A204.1 (cell line): ENCODE measurements at regions not wholly inside any gene's neighbourhood (a gene's known extent, or its start where the extent isn't known, plus 50 kb on each side); places are given as distances from the start of the nearest gene placed in this dataset.
"Not testable (repeated sequence)": the region's sequence is repeated elsewhere in the genome, so short reads cannot be mapped to it uniquely, and the experiment has no call there.

Experiments
- FAIRE-seq: peaks from 2 replicates; lab custom pipeline; 2012; peaks lifted over from hg19 to GRCh38; lab: Jason Lieb, UNC

DNA sequence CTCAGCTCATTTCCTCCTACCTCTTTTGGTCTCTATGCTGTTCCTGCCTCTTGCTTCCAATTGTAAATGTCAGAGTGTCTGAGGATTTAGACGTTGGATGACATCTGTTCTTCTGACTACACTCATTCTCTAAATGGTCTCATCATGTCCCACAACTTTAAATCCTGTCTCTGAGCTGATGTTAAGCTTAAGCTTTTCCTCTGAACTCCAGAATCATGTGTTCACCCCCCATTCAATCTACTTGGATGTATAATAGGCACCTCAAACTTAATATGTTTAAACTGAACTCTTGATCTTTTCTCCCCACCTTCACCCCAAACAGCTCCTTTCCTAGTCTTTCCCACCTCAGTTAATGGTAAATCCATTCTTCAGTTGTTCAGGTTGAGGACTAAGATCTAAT is 433.6 kb downstream of the CSNK1G3 start:
- FAIRE-seq = no peak

GRCh38 chr5:123943151-123943550 is 431.2 kb downstream of the CSNK1G3 start:
- FAIRE-seq = no peak

DNA sequence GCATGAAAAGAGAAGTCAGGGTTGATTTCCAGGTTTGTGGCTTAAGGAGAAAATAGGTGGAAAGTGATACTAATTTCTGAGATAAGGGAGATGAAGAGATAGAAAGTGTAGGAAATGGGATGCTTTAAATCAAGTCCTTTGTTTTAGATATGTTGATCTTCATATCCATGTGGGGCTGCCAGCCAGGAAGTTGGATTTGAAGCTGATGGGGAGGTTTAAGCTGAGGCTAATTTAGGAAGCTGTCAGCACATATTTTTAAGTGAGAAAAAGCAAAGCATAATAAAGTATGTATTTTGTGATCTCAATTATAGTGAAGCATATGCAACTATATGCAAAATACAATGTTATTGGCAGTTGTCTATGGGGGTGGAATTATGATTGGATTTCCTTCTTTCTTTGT is 428.4 kb downstream of the CSNK1G3 start:
- no peak for FAIRE-seq

DNA sequence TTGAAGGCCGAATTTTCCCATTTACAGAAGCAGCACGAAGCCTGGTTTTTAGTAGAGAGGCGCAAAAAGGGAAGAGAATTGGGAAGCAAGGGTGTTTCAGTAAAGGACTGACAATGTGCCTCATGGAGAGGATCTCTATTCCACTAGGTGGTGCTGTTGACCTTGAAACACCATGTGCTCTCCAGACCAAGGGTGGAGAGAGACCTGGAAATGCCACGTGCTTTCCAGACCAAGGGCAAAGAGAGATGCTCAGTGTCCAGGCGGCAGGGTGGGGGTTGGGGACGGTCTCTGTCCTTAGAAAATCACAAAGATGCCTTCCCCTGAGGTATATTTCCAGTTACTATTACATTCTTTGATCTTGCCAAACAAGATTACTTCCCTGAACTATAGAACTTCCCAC is 425.3 kb downstream of the CSNK1G3 start:
- peak; percentile 49 for FAIRE-seq

GRCh38 chr5:123936548-123936947 is 424.6 kb downstream of the CSNK1G3 start:
- FAIRE-seq = no peak

DNA sequence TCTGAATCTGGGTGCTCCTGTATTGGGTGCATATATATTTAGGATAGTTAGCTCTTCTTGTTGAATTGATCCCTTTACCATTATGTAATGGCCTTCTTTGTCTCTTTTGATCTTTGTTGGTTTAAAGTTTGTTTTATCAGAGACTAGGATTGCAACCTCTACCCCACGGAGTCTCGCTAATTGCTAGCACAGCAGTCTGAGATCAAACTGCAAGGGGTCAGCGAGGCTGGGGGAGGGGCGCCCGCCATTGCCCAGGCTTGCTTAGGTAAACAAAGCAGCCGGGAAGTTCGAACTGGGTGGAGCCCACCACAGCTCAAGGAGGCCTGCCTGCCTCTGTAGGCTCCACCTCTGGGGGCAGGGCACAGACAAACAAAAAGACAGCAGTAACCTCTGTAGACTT is 421.8 kb downstream of the CSNK1G3 start:
- FAIRE-seq = not testable (repeated sequence)

DNA sequence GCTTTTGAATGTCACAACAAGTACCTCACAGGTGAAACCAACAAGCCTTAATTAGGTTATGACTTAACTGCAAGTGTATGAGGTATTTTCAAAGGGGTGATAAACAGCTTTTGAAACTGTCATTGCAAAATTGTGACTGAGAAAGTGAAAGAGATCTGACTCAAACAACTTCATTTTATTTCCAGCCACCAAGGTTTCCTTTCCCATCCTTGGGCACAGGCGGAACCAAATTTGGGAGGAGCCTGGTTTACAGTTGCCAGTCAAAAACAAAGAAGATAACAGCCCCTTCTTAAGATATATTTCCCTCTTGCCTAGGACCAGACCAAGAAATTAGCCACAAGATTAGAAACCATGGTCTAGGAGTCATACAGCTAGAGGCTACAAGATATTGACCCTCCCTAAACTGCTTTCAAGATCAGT is 417.1 kb downstream of the CSNK1G3 start:
- FAIRE-seq = no peak

- no peak for FAIRE-seq
Measured at GRCh38 chr5:123928401-123928800, 416.4 kb downstream of the CSNK1G3 start.

- no peak for FAIRE-seq
Measured at GRCh38 chr5:123921193-123921592, 409.2 kb downstream of the CSNK1G3 start.

DNA sequence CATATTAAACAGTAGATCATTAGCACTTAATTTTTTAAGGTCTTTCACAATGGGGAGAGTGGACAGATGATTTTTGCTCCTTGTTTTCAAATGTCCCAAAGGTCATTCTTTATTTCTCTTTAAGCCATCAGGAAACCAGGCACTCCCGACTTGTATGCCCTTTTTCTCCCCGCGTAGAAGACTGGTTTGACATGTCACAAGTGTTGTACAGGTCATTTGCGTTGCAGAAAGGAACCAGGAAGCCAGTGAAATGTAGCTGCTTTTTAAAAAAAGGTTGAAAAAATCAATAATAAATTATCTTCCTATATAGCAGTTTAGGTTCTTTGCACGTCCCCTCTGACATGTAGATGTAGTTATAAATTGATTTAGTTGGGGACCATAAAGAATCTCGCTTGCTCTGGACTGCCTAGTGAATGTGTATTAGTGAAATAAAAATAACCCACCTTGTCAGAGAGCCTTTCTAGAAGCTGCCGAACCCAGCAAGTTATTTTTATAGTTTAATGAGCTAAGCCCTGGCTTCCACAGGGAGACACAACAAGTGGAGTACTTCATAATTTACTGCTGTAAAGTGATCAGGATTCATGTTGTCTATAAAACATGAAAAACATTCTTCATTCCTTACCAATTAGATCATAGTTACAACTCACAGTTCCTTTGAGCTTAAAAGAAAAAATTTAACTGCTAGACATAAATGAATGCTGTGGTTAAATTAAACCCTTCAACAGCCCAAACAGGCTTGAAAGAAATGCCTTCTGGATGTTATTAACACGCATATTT is 404.6 kb downstream of the CSNK1G3 start:
- no peak for FAIRE-seq

- no peak for FAIRE-seq
Measured at GRCh38 chr5:123914333-123914732, 402.4 kb downstream of the CSNK1G3 start.

DNA sequence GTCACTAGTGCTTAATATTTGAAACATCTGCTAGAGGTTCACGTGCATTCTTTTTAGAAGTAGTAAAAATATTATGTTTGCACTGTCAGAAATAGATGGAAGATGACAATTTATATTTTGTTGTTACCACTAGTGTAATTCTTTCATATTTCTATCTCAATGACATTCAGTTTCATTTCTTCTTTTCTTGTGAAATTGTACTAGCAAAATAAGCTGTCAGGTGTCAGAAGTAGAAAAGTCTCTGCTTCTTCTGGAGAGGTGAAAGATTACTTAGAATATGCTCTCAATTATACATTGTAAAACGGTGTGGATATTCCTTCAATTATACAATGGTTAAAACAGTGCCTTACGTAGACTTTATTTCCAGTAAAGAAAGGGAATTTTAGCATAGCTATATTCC is 395.4 kb downstream of the CSNK1G3 start:
- no peak for FAIRE-seq

DNA sequence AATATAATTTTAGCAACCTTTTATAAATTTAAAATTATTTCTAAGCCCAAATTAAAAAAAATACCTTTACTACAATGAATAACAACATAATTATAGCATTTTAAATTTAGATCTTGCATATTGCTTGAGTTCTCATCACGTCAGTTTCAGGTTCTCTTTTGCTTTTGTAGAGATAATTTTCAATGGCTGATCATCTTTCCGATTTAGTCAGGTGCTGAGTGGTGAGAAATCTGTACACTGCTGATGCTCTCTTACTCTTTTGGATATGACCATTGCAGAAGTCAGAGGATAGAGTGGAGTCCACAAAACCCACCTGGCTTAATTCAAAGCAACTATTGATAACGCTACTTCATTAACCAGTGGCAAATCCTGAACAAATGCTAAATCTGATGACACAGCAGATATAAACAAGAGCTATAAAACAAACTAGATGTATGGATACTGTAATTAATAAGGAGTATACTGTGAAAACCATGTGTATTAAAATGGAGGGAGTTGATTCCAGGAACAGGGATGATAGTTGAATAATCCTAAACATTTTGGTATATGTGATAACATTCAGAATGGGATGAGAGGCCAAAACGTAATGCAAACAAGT is 394.8 kb downstream of the CSNK1G3 start:
- no peak for FAIRE-seq

GRCh38 chr5:123885081-123885480 is 373.1 kb downstream of the CSNK1G3 start:
- no peak for FAIRE-seq

- FAIRE-seq = no peak
Measured at GRCh38 chr5:123882965-123883345, 371.0 kb downstream of the CSNK1G3 start.

DNA sequence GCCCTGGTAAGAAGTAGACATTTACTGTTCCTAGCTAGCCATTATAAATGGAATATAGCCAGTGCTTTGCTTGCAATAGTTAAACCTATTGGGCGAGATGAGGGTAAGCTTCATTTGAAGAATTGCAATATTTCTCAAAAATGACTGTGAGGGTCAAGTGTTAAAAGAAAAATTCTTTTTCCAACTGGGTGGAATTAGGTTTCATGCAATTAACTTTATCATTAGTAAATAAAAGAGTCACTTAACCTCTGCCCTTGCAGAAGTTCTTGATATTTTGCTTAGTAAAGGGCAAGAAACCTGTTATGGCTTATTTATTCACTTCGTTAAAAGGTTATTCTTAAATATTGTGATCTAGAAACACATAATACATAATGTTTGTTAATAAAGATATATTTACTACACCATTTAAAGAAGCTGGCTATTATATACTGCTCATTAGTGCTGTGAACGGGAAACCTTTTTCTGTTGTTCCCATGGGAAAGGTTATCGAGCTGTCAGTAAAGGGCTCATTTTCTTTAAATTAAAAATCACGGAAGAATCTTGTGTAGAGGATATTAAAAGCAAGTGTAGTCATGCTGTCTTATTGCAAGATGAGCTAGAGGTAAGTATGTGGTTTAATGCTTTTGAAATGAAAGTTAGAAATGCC is 370.5 kb downstream of the CSNK1G3 start:
- no peak for FAIRE-seq

- FAIRE-seq = no peak
Measured at GRCh38 chr5:123881759-123882244, 369.8 kb downstream of the CSNK1G3 start.

GRCh38 chr5:123880875-123881274 is 368.9 kb downstream of the CSNK1G3 start:
- no peak for FAIRE-seq

DNA sequence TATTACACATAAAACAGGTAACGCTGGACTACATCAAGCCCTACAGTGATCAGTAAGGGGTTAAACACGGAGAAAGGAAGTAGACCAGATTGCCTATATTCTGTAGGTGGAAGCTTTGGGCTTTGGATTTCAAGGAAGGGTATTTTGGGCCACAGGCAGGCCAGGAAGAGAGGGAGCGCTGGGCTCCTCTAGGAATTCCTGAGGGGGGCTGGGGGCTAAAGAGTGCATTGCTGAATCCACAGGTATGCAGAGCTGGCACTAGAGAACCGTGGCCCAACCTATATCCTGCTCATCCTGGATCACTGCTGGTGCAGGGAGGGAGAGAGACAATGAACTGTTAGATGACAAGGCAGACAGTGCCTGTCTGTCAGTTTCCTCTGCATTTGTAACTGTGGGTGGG is 367.1 kb downstream of the CSNK1G3 start:
- FAIRE-seq = no peak

DNA sequence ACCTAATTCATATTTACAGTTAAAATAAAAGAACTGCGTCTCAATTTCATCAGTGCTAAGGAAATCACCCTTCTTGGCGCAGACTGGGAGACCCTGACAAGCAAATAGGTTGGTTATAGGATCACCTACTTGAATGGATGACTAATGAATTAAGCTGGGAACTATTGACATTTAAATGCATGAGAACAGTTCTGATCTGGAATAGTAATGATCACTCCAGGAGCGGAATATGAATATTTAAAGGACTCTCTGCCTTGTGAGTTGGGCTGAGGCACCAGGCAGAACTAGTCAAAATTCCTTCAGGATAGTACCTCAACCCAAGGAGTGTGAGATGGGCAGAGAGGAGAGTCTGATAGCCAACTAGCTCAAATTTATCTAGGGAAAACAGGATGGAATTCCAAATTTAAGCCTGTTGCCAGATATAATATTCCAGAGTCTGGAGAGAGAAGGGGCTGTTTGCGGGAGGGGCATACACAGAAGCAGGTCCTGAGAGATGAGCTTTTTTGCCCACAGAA is 364.4 kb downstream of the CSNK1G3 start:
- no peak for FAIRE-seq

DNA sequence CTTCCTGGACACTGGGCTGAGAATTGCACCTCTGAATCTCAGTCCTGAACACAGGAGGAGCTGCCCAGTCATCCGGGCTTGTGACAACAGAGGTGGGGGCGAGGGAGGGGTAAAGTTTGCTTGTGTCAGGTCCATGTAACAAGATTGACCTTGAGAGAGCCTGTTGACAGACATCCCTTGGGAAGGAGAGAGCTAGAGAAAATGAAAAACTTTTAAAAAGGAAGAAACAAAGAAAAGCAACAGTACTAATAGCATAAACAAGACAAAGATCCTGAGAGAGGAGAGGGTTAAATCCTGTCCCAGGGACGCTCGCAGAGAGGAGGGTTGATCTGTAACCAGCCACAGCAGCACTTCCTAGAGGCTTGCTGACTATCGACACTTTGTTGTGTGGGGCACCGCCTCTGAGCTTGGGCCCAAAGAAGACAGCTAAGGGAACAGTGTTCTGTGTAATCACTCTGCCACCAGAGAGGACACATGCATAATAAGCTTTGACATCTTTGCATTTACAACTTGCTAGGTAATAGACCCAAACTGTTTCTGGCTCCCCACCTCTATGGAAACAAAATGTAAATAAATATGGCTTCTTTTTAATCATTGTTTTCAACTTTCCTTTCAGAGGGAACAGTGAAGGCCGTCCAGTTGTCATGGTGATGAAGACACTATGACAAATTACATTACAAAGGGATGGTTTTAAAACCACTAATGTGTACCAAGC is 363.7 kb downstream of the CSNK1G3 start:
- no peak for FAIRE-seq

DNA sequence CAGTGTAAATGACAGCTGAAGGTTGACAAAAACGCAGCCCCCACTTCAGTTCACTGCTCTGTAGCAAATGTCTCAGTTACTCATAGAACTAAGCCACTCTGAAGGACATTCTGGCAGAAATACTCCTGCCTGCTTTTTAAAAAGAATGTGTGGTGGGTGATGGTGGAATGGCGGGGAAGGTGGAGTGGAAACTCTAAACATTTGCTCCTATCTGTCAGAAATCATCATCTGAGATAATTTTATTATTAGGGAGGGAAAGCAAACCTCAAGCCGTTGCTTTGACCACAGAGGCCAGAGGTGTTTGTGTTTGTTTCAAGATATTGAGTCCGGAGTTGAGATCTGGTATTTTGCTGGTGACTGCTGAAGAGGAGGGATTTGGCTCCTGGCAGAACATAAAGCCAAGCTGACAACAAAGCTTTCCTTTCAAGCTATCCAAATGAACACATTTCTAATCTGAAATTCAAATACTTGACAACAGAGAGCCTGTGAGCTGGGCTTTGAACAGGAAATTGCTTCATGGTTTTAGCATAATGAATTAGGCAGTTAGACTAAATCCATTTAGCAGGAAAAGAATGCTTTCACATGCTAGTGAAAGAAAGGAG is 362.7 kb downstream of the CSNK1G3 start:
- no peak for FAIRE-seq
